ENCODE measurements at regions not wholly inside any gene's neighbourhood (a gene's known extent, or its start where the extent isn't known, plus 50 kb on each side); places are given as distances from the start of the nearest gene placed in this dataset.

DNA sequence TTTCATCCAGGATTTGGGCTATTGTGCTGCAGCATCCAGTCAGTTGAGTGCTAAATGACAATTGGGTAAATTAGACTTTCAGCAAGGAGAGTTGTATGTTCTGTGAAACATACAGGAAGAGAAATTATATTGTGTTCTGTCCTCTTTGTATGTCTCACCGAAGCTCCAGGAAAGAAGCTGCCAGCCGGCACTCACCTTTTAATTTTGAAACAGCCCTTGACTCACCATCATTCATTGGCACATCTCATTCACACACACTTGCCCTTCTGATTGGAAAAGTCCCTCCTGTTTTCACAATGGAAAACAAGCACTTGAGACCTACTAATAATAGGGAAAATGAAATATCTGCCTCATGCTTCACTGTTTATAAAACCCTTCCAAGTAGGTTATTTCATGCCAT, 495.6 kb downstream of the RPS24 start:
- no peak for DNase-seq (ENCODE audit: low read depth)
- in situ Hi-C loops (cut with HindIII; ENCODE audit: low sequenced_read_pairs), result no loop called here
- H3K4me3 ChIP-seq (ENCODE audit: low read depth, low read length), result no peak overlapping the region
- TF ChIP-seq, protein P1, sequence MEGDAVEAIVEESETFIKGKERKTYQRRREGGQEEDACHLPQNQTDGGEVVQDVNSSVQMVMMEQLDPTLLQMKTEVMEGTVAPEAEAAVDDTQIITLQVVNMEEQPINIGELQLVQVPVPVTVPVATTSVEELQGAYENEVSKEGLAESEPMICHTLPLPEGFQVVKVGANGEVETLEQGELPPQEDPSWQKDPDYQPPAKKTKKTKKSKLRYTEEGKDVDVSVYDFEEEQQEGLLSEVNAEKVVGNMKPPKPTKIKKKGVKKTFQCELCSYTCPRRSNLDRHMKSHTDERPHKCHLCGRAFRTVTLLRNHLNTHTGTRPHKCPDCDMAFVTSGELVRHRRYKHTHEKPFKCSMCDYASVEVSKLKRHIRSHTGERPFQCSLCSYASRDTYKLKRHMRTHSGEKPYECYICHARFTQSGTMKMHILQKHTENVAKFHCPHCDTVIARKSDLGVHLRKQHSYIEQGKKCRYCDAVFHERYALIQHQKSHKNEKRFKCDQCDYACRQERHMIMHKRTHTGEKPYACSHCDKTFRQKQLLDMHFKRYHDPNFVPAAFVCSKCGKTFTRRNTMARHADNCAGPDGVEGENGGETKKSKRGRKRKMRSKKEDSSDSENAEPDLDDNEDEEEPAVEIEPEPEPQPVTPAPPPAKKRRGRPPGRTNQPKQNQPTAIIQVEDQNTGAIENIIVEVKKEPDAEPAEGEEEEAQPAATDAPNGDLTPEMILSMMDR (IDR thresholded peaks at IDR 0.05; ENCODE audit: low read depth, low read length, missing control alignments), result no peak

DNA sequence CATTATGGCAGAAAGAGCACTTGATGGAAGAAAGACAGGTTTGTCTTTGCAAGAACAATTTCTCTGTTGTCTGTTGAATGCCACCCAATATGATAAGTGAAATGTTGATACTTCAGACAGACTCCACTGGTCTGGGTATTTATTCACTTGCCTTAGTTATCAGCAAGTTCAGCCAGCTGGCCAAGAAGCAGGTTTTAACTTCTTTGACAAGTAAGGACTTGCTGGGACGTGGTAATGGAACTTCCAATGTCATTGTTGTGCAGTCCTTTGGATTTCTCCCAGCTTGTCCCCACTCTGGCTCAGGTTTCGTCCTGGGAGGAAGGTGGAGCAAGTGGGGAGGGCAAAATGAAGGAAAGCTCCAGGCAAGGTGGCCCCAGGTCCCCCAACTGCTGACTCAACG, 497.4 kb downstream of the RPS24 start:
- in situ Hi-C loops (cut with HindIII; ENCODE audit: low sequenced_read_pairs), result no loop called here
- TF ChIP-seq, protein P1 (IDR thresholded peaks at IDR 0.05; ENCODE audit: low read depth, low read length, missing control alignments), result no peak
- DNase-seq (ENCODE audit: low read depth), result no peak

DNA sequence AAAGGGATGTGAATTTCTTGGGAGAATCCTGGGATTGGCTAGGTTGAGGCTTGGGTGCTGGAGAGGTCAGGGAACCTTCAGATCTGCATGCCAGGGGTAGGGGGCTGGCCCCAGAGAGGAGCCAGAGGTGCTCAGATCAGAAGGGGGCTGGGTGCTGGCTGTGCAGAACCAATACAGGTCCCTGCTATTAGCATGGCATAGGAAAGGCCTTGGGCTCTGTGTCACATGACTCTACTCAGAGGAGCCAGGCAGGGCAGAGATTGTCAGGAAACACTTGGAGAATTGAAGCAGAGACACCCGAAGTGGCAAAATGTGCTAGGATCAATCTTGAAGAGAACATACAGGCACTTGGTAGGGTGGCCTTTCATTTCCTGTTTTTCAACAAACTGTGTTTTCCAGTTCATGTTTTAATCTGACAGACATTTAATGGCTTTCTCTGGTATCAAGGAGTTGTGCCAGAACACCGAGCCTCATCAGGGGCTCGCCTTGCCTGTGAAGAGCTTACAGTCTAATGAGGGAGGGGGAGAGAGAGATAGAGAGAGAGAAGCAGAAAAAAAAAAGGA, 498.9 kb downstream of the RPS24 start:
- in situ Hi-C loops (cut with HindIII; ENCODE audit: low sequenced_read_pairs), result no loop called here
- DNase-seq (ENCODE audit: low read depth), result no peak
- H3K4me3 ChIP-seq (ENCODE audit: low read depth, low read length), result no peak overlapping the region
- TF ChIP-seq, protein P1 (IDR thresholded peaks at IDR 0.05; ENCODE audit: low read depth, low read length, missing control alignments), result no peak

More for the DNA sequence above, 497.4 kb downstream of the RPS24 start:
- no peak overlapping the region for H3K4me3 ChIP-seq (ENCODE audit: low read depth, low read length)

DNA sequence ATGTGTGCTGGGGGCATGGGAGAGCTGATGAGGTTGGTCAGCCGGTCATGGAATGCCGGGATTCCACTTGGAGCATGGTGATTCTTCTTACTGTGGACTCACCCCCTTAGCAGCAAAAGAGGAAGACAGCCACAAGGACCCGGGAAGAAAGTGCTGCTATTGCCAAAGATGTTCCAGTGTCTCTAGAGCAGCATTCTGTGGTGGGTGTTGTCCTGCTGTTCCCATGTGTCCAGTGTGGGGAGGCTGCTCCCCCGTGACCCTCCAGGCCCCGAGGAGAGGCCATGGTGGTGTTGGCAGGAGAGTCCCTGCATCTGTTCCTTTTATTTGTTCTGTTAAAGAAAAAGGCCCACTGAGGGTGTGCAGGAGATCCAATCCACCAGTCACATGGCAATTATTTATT, 499.4 kb downstream of the RPS24 start:
- in situ Hi-C loops (cut with HindIII; ENCODE audit: low sequenced_read_pairs), result no loop called here
- no peak overlapping the region for H3K4me3 ChIP-seq (ENCODE audit: low read depth, low read length)
- TF ChIP-seq, protein P1 (IDR thresholded peaks at IDR 0.05; ENCODE audit: low read depth, low read length, missing control alignments), result no peak
- DNase-seq (ENCODE audit: low read depth), result no peak

DNA sequence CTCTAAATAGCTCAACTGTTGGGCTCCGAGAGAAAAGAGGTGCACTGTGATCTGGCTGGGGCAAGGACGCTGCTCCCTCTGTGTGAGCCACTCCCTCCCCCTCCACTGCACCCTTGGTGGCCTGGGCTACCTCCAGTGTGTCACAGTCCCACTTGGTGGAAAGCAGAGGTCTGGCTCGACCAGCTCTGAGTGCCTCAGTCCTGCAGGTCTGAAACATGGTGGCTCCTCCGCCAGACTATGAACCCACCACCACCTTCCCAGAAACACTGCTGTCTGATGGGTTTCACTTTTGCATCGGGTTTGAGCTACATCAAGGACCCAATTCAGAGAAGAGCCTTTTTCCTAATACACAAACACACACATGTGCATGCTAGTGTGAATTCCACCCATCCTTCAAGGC, 500.1 kb downstream of the RPS24 start:
- DNase-seq (ENCODE audit: low read depth), result no peak
- TF ChIP-seq, protein P1 (IDR thresholded peaks at IDR 0.05; ENCODE audit: low read depth, low read length, missing control alignments), result no peak
- in situ Hi-C loops (cut with HindIII; ENCODE audit: low sequenced_read_pairs), result no loop called here
- no peak overlapping the region for H3K4me3 ChIP-seq (ENCODE audit: low read depth, low read length)

DNA sequence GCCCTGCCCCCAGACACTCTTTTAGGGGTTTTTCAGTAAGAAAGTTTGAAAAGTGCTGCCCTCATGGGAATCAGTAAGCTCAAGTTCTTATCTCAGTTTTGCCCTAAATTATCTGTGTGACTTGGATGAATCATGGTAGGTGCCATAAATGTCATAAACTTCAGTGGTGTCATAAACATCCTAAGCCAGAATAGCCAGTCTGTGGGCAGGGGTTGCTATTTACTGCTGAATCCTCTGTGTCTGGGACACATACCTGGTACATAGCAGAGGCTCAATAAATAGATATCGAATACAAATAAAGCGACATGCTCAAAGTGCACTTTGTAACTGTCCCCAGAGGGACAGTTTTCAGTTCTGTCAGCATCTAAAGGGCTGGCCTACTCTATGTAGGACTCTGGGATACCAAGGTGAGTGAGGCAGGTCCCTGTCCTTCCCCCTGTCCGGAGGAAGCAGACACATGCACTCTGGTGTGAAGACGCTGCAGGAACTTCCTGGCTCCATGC, 502.1 kb downstream of the RPS24 start:
- TF ChIP-seq, protein P1 (IDR thresholded peaks at IDR 0.05; ENCODE audit: low read depth, low read length, missing control alignments), result no peak
- in situ Hi-C loops (cut with HindIII; ENCODE audit: low sequenced_read_pairs), result no loop called here
- no peak overlapping the region for H3K4me3 ChIP-seq (ENCODE audit: low read depth, low read length)
- no peak for DNase-seq (ENCODE audit: low read depth)
